Effector memory CD8-positive, alpha-beta T cell (primary cell): ENCODE measurements at regions not wholly inside any gene's neighbourhood (a gene's known extent, or its start where the extent isn't known, plus 50 kb on each side); places are given as distances from the start of the nearest gene placed in this dataset.
"Not testable (repeated sequence)": the region's sequence is repeated elsewhere in the genome, so short reads cannot be mapped to it uniquely, and the experiment has no call there.

Source experiments
- ATAC-seq: fragments of 150-1000 bp; cut with Tn5 transposase; replicated peaks from 2 replicates; pipeline ENCODE4 v1.10.0; 2021; ENCODE audit warnings: mild to moderate bottlenecking, moderate library complexity
- DNase-seq, 3 experiments: peaks; one replicate each; pipeline ENCODE4 v3.0.0; 2021
- H3K27ac Mint-ChIP-seq, 2 donors: one replicate each; pipeline ENCODE4 v1.8.0; 2022; ENCODE audit warnings: mild to moderate bottlenecking in 2 of 2, mixed read lengths in 2 of 2, moderate library complexity in 2 of 2
- H3K27me3 Mint-ChIP-seq, 2 donors: one replicate each; pipeline ENCODE4 v1.8.0; 2022; ENCODE audit warnings: mixed read lengths in 2 of 2
- H3K36me3 Mint-ChIP-seq: one replicate; pipeline ENCODE4 v1.8.0; 2022; ENCODE audit warnings: mild to moderate bottlenecking, moderate library complexity, mixed read lengths; ENCODE audit not compliant: insufficient read depth
- H3K4me1 Mint-ChIP-seq, 2 donors: one replicate each; pipeline ENCODE4 v1.8.0; 2022; ENCODE audit warnings: low read depth in 2 of 2, mixed read lengths in 2 of 2
- H3K4me3 Mint-ChIP-seq, 2 donors: one replicate each; pipeline ENCODE4 v1.8.0; 2022; ENCODE audit warnings: mild to moderate bottlenecking in 2 of 2, mixed read lengths in 2 of 2, moderate library complexity in 2 of 2
- H3K9me3 Mint-ChIP-seq, 2 donors: one replicate each; pipeline ENCODE4 v1.8.0; 2022; ENCODE audit warnings: mixed read lengths in 2 of 2

DNA sequence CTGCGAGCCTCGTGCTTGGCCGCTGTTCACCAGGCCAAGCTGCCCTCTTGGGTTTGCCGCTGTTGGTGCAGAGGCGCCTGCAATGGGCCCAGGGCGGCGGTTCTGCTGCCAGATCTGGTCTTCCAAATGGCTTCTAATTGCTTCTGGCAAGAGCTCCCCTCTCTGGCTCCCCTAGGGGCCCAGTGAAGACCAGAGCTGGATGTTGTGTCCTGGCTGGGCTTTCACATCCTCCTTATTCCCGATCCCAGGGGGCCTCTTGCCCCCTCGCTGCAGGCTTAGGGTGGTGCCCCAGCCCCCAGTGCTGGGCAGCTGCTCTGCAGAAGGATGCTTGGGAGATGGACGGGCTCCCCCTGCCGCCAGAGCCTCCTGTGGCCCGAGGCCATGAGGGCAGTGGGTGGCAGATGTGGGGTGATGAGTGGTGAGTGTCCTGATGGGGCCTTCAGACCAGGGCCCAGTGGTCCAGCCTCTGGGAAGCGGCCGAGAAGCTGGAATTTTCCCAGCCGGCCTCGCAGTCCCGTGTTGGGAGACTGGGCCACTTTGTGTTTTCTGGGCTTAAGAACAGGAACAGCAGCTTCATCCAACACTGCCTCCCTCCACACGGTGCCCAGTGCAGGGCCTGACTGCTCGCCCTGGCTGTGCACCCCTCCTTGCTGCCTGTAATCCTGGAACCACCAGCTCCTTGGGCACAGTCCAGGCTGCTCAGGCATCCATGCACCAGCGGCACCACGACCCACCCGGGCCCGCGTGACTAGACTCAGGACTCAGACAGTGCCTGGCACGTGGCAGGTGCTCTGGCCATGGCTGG is 194.8 kb downstream of the LAT start:
- ATAC-seq, H3K27ac Mint-ChIP-seq, DNase-seq, H3K36me3 Mint-ChIP-seq, H3K9me3 Mint-ChIP-seq, H3K4me3 Mint-ChIP-seq, H3K27me3 Mint-ChIP-seq, H3K4me1 Mint-ChIP-seq: not testable (repeated sequence)

DNA sequence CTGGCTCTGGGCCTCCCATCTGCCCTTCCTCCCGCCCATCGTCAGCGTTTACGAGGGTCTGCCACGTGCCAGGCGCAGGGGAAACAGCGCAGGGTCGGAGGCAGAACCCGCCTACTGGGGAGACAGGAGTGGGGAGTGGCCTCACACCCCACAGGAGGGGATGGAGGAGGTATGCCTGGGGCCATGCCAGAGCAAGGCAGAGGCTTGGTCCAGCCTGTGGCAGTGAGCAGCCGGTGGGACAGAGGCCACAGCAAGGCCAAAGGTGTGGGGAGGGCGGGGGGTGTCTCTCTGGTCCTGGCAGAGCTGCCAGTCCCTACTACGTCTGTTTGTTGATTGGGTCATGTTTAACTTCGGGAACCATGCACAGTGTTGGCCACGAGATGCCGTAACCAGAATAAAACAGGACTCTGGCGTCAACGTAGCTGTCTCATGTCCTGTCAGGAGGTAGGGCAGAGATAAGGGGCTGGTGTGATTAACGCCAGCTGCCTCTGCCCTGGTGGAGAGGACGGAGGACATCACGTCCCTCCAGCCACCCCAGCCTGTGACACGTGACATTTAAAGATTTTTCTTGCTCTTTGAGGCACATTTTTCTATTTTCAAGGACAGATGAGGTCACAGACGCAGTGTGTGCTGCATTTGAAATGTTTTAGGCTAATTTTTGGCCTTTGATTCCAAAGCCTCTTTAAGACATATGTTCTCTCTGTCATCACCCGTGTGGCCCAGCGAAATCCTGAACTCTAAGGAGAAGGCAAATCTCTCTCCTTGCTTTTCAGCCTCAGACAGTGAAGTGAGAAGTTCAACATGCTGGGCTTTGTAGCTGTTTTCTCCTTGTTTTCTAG is 193.3 kb downstream of the LAT start:
- not testable (repeated sequence) for H3K4me3 Mint-ChIP-seq, H3K36me3 Mint-ChIP-seq, ATAC-seq, H3K9me3 Mint-ChIP-seq, H3K27me3 Mint-ChIP-seq, DNase-seq, H3K4me1 Mint-ChIP-seq
- H3K27ac Mint-ChIP-seq: peak overlapping the region in 1 of 2 donors; percentile 16

DNA sequence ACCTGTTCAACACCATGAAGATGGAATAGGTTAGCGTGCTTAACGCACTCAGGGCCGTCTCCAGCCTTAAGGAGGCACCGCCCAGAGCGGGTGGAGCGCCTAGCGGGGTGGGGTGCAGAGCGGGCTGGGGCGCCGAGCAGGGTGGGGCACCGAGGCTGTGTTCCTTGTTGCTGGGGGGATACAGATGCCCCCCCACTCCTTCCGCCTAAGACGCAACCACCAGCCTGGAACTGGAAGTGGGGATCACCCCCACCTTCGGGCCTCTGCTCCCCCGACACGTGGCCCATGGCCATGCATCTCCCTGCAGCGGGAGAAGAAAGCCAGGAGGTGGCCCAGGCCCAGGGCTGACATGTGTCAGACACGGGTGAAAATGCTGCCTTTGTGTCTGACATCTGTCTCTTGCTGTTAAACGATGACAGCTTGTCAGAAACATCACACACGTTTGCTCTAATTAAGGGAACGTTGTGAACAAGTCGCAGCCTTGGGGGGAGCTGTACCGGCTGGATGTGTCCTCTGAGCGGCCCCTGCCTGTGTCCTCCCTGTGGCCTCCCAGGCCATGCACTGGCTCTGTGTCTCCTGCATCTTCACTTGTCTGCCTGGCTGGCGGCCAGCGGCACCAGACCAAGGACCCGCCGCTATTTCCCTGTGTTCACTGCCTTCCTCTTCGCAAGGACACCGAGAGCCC is 192.5 kb downstream of the LAT start:
- not testable (repeated sequence) for H3K4me3 Mint-ChIP-seq, ATAC-seq, H3K4me1 Mint-ChIP-seq, DNase-seq, H3K36me3 Mint-ChIP-seq, H3K27me3 Mint-ChIP-seq, H3K9me3 Mint-ChIP-seq
- H3K27ac Mint-ChIP-seq: peak overlapping the region in 1 of 2 donors; percentile 16

DNA sequence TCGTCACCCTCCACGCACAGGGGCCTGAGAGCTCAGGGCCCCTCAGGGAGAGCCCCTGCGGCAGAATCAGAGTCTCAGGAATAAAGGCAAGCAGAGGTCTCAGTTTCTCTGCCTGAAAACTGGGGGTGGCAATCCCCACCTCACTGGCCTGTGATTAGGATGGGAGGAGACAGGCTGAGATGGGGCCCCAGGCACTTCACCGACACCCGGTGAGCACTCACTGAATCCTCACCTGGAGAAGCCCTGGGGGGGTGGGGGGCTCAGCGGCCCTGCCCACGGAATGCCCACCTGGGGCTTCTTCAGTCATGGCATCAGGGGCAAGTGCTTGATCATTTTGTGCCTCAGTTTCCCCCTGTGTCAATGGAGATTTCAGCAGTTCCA is 192.0 kb downstream of the LAT start:
- not testable (repeated sequence) for H3K36me3 Mint-ChIP-seq, H3K27me3 Mint-ChIP-seq, DNase-seq, H3K9me3 Mint-ChIP-seq, ATAC-seq, H3K4me1 Mint-ChIP-seq, H3K27ac Mint-ChIP-seq, H3K4me3 Mint-ChIP-seq

DNA sequence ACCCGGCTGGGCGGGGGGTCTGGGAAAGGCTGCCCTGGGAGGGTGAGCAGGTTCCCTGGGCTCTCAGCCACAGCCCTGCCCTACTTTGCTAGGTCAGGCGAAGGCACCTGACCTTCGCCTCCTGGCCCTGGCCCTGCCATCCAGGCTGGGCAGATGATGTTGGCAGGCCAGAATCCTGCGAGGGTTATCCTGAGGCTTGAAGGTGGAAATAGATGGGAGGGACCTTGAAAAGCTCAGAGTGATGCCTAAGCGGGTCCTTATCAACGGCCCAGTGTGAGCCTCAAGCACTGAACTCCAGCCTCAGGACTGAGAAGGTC is 191.3 kb downstream of the LAT start:
- H3K27me3 Mint-ChIP-seq, H3K36me3 Mint-ChIP-seq, H3K4me1 Mint-ChIP-seq, ATAC-seq, H3K4me3 Mint-ChIP-seq, H3K9me3 Mint-ChIP-seq, DNase-seq: not testable (repeated sequence)
- H3K27ac Mint-ChIP-seq: peak overlapping the region in 1 of 2 donors; percentile 23

DNA sequence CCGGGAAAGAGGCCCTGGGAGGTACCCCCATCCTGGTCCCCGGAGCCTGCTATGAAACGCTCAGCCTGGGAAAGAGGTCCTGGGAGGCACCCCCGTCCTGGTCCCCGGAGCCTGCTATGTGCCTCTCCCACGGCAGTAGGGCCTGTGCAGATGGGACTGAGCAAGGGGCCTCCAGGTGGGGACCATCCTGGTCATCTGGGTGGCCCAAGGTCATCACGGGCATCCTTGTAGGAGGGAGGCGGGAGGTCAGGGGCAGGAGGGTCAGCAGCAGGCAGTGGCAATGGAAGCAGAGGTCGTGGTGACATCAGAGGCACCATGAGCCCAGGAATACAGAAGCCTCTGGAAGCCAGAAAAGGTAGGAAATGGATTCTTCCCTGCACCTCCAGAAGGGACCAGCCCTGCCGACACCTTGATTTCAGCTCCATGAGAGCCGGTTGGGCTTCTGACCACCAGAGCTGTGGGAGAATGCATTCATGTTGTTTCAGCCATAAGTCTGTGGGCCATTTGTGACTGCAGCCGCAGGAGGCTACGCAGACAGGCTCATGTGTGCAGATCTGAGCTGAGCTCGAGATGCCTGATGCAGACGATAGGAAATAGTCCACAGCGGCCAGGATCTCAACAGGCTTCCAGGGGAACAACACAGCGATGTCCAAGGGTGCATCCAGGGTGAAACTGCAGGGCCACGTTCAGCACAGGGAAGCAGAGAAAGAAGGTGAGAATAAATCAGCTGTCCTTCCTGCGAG is 190.7 kb downstream of the LAT start:
- DNase-seq: not testable (repeated sequence)

DNA sequence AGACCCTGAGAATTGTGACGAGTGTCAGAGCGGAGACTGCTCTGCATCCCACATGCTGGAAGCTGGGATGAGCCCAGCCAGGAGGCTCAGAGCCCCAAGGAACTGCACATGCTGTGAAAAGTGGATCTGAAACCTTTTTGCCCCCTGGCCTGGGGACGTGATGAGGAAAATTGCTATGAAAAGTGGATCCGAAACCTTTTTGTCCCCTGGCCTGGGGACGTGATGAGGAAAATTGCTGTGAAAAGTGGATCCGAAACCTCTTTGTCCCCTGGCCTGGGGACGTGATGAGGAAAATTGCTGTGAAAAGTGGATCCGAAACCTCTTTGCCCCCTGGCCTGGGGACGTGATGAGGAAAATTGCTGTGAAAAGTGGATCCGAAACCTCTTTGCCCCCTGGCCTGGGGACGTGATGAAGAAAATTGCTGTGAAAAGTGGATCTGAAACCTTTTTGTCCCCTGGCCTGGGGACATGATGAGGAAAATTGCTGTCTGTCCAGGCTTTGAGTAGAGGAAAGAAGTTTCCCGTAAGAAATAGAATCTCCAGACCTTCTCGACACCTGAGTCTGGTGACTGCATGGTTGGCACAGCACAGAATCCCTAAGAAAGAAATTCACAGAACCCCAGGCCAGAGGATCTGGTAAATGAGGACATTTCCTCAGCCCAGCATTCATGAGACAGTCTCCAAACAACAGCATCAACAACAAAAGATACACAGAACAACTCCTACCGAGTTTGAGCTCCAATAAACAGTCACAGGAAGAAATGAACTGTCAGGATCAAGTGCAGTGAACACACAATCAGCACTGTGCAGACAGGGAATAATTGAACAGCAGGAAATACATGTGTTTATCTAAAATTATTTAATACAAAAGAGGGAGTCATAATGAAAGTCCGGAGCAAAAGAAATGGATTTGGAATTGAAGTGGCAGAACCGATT is 188.8 kb downstream of the LAT start:
- not testable (repeated sequence) for H3K27me3 Mint-ChIP-seq, H3K9me3 Mint-ChIP-seq, DNase-seq, H3K4me3 Mint-ChIP-seq, H3K36me3 Mint-ChIP-seq, H3K4me1 Mint-ChIP-seq, ATAC-seq
- H3K27ac Mint-ChIP-seq: peak overlapping the region in 1 of 2 donors; percentile 33

More for the DNA sequence above, 190.7 kb downstream of the LAT start:
- not testable (repeated sequence) for H3K4me3 Mint-ChIP-seq, H3K36me3 Mint-ChIP-seq, H3K4me1 Mint-ChIP-seq, H3K9me3 Mint-ChIP-seq, ATAC-seq, H3K27me3 Mint-ChIP-seq
- H3K27ac Mint-ChIP-seq: peak overlapping the region in 1 of 2 donors; percentile 23

DNA sequence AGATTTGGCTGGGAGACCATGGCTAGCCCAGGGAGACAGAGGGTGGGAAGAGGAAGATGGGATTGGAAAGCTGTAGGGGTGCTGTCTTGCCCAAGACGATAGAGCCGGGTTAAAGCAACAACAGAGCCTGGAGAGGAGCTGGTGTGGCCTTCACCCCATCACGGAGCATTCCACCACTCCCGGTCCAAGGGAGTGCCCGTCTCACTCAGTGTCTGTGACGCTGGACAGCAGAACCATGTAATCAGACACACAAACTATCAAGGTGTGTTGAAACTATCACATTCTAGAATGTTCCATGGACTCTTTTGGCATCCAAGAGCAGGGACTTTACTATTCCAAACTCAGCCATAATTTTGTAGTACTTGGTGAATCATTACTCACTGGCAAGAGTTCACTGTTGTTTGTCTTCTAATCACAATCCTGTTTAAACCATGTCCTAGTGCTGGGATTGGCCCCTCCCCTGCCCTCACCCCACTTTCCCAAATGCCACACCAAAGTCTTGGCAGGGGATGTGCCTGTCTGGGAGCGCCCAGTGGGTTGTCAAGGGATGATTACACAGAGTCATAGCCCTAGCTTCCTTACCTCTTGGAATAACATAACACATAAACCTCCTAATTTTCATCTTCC is 187.4 kb downstream of the LAT start:
- H3K4me3 Mint-ChIP-seq, H3K4me1 Mint-ChIP-seq, H3K27me3 Mint-ChIP-seq, H3K9me3 Mint-ChIP-seq, H3K36me3 Mint-ChIP-seq, DNase-seq, ATAC-seq: not testable (repeated sequence)
- peak overlapping the region; percentile 33 to 54 for H3K27ac Mint-ChIP-seq

DNA sequence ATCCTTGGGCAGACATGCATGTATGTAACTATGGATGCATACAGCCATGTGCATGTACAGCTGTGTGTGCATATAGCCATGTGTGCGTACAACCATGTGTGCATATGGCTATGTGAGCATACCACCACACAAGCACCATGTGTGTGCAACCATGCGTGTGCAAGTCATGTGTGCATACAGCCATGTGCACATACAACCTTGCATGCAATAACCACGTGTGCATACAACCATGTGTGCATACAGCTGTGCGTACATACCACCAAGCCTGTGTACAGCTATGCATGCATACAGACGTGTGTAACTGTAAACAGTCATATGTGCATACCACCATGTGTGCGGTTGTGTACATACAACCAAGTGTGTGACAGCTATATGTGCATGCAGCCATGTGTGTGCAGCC is 186.4 kb downstream of the LAT start:
- H3K4me1 Mint-ChIP-seq: peaks cover 1 to 11% of the 10 kb centered on the region in 2 donors
- H3K27ac Mint-ChIP-seq: peak overlapping the region in 1 of 2 donors; percentile 54
- H3K9me3 Mint-ChIP-seq, H3K27me3 Mint-ChIP-seq, H3K4me3 Mint-ChIP-seq, H3K36me3 Mint-ChIP-seq, DNase-seq, ATAC-seq: not testable (repeated sequence)

DNA sequence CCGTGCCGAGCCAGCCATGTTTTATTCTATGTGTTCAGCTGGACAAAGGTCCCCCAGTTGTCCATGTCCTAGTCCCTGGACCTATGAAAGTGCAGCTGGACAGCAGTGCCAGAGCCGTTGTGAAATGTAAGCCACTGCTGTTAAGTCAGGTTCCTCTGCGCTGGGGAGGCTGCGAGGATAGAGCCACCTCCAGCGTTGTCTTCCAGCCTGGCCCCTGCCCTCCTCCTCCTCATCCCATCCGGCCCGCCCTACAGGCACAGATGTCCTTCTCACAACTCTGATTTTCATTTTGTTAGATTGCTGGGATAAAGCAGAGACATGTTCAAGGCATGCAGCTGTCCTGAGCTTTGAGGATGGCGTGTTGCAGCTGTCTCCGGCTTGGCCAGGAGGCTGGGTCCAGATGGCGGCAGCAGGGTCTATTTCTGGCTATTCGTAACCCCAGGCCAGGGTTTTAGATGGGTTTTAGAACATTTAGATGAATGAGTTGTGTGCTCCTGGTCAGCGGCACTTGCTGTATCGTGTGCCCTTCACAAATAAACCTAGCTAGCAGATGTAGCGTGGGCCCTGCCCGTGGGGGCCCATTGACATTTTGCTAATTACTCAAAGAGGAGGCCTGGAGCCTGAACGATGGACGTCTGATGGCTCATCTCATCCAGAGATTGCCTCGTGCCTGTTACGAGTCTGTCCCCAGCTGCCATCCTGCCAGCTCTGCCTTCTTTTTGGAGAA is 185.7 kb downstream of the LAT start:
- not testable (repeated sequence) for ATAC-seq

DNA sequence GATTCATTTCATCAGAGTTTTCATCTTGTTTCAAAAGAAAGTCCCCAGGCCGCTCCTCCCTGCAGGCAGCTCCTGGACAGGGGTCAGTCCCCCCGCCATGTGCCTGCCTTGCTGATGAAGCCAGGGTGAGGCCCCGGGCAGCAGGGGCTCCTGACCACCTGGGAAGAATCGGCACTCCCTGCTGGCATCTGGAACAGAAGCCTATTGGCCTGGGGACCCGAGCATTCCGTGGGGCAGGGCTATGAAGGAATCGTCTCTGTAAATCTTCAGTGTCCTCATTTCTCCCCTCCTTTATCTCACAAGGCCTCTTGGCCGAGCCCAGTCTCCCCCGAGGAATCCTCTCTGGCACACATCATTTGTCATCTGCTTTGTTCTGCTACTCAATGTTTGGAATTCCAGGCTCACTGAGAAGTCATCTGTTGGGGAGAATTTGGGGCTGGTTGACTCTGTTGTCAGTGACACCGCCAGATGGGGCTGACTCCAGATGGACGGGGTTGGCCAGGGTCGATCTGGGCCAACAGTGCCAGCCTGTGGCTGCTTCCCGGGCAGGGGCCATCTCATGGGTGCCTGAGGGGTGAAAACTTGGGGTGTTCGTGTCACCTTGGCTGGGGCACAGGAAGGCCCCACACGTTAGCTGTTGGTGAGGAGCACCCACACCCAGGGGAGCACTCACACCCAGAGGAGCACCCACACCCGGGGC is 184.6 kb downstream of the LAT start:
- not testable (repeated sequence) for DNase-seq, H3K27me3 Mint-ChIP-seq, H3K4me3 Mint-ChIP-seq, H3K27ac Mint-ChIP-seq, H3K9me3 Mint-ChIP-seq, ATAC-seq, H3K36me3 Mint-ChIP-seq
- H3K4me1 Mint-ChIP-seq: peaks cover 1 to 11% of the 10 kb centered on the region in 2 donors

More for the DNA sequence above, 185.7 kb downstream of the LAT start:
- not testable (repeated sequence) for H3K36me3 Mint-ChIP-seq, H3K27me3 Mint-ChIP-seq, H3K27ac Mint-ChIP-seq, H3K4me3 Mint-ChIP-seq, H3K9me3 Mint-ChIP-seq, DNase-seq
- H3K4me1 Mint-ChIP-seq: peaks cover 1 to 11% of the 10 kb centered on the region in 2 donors
